ENCODE measurements at regions not wholly inside any gene's neighbourhood (a gene's known extent, or its start where the extent isn't known, plus 50 kb on each side); places are given as distances from the start of the nearest gene placed in this dataset.
A peak's percentile ranks its signal among the peaks of the same experiment; 100 is the strongest.

DNA sequence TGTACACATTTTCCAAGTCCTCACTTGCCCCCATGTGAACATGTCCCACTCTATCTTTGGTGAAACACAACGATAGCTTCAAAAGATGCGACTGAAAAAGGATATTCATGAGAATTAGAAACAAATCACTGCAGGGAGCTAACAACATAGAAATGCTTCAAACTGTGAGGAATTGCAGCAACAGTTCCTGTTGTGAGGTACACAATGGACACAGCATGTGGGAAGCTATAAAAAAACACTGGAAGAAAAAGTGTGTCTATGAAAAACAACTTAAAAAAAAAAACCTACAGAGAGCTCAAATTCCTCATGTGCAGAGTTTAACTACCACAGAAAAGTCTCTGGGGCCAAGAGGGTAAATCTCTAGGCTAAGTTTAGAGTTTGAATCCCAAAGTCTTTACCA is 51.6 kb upstream of the BLTP1 start:
- H3K4me3 Mint-ChIP-seq (ENCODE audit: unreplicated experiment): no peak overlapping the region
- H3K36me3 Mint-ChIP-seq (ENCODE audit: unreplicated experiment): no peaks in the 10 kb centered on the region
- peaks cover 2% of the 10 kb centered on the region for H3K27me3 Mint-ChIP-seq (ENCODE audit: unreplicated experiment)
- no peaks in the 10 kb centered on the region for H3K9me3 Mint-ChIP-seq (ENCODE audit: unreplicated experiment)
- peak overlapping the region; percentile 24 for H3K27ac Mint-ChIP-seq (ENCODE audit: unreplicated experiment)
- TF ChIP-seq, protein P1, sequence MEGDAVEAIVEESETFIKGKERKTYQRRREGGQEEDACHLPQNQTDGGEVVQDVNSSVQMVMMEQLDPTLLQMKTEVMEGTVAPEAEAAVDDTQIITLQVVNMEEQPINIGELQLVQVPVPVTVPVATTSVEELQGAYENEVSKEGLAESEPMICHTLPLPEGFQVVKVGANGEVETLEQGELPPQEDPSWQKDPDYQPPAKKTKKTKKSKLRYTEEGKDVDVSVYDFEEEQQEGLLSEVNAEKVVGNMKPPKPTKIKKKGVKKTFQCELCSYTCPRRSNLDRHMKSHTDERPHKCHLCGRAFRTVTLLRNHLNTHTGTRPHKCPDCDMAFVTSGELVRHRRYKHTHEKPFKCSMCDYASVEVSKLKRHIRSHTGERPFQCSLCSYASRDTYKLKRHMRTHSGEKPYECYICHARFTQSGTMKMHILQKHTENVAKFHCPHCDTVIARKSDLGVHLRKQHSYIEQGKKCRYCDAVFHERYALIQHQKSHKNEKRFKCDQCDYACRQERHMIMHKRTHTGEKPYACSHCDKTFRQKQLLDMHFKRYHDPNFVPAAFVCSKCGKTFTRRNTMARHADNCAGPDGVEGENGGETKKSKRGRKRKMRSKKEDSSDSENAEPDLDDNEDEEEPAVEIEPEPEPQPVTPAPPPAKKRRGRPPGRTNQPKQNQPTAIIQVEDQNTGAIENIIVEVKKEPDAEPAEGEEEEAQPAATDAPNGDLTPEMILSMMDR (IDR thresholded peaks at IDR 0.05): no peak
- peaks cover 16% of the 10 kb centered on the region for H3K4me1 Mint-ChIP-seq (ENCODE audit: unreplicated experiment)
- DNase-seq (ENCODE audit: extremely low spot score, unreplicated experiment): no peak

DNA sequence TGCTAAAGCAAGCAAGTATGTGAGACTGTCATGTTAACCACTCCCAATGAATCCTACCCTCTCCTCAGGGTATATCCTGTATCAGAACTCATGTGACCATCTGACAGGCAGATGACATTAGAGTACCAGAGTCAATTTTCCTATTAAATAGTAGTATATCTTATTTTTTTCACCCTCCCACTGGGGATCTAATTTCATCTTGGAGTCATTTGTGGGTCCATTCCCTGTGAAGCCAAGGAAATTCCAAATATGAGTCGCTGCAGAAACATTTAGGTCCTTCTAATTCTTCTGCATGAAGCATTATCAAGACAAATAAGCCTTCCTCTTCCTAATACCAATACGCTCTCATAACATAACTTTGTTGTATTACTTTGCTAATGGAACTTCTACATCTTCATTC is 52.2 kb upstream of the BLTP1 start:
- Mint-ChIP-seq H3K36me3 (ENCODE audit: unreplicated experiment) (no peaks in the 10 kb centered on the region), H3K9me3 (ENCODE audit: unreplicated experiment) (no peaks in the 10 kb centered on the region), H3K4me1 (ENCODE audit: unreplicated experiment) (peaks cover 16% of the 10 kb centered on the region), H3K27ac (ENCODE audit: unreplicated experiment) (peak overlapping the region; percentile 24), H3K27me3 (ENCODE audit: unreplicated experiment) (peaks cover 2% of the 10 kb centered on the region), H3K4me3 (ENCODE audit: unreplicated experiment) (no peak overlapping the region)
- TF ChIP-seq, protein P1 (IDR thresholded peaks at IDR 0.05): no peak
- no peak for DNase-seq (ENCODE audit: extremely low spot score, unreplicated experiment)

DNA sequence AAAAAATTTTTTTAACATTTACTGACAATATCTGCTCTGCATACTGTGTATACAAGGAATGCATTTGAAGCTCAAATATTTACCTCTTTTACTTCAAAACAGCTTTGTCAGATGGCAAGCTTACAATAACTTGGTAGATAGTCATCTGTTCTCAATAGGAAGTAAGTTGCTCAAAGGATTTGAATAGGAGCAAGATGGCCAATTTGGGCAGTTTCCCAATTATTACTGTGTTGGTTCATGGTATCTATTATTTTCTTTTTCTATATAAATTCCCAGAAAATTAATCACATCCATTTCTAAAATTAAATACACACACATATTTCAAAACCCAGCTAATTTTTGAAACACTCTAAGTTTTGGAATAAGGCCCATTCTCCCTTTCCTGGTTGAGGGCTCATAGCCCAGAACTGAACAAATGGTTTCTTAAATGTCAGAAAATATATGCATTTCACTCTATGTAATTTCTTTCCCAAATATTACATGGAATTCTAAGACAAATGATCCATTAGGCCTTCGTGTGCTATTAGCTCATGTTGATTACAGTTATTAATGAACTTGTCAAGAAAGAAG is 60.2 kb upstream of the BLTP1 start:
- H3K9me3 Mint-ChIP-seq (ENCODE audit: unreplicated experiment): no peaks in the 10 kb centered on the region
- peaks cover under 1% of the 10 kb centered on the region for H3K4me1 Mint-ChIP-seq (ENCODE audit: unreplicated experiment)
- TF ChIP-seq, protein P1 (IDR thresholded peaks at IDR 0.05): no peak
- peaks cover 5% of the 10 kb centered on the region for H3K27me3 Mint-ChIP-seq (ENCODE audit: unreplicated experiment)
- no peak overlapping the region for H3K4me3 Mint-ChIP-seq (ENCODE audit: unreplicated experiment)
- H3K36me3 Mint-ChIP-seq (ENCODE audit: unreplicated experiment): no peaks in the 10 kb centered on the region
- no peak for DNase-seq (ENCODE audit: extremely low spot score, unreplicated experiment)
- H3K27ac Mint-ChIP-seq (ENCODE audit: unreplicated experiment): no peak overlapping the region

DNA sequence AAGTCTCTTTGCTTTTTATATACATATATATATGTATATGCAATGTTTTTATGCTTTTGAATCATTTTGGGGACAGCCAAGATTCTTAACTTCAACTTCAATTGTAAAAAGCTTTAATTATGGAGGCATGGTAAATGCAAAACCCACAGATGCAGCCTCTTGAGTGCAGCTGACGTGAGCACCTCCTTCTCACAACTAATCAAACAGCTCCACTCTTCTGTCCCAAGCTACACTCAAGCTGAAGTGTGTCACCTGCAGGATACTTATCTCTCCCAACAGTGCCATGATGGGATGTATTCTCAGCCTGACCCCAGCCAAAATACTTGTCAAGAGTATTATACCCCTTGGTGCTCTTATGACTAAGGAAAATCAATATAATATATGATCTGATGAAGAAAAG is 60.7 kb upstream of the BLTP1 start:
- Mint-ChIP-seq H3K4me3 (ENCODE audit: unreplicated experiment) (no peak overlapping the region), H3K9me3 (ENCODE audit: unreplicated experiment) (no peaks in the 10 kb centered on the region), H3K27ac (ENCODE audit: unreplicated experiment) (no peak overlapping the region), H3K4me1 (ENCODE audit: unreplicated experiment) (peaks cover 5% of the 10 kb centered on the region), H3K36me3 (ENCODE audit: unreplicated experiment) (no peaks in the 10 kb centered on the region), H3K27me3 (ENCODE audit: unreplicated experiment) (peaks cover 9% of the 10 kb centered on the region)
- no peak for DNase-seq (ENCODE audit: extremely low spot score, unreplicated experiment)
- TF ChIP-seq, protein P1 (IDR thresholded peaks at IDR 0.05): no peak

DNA sequence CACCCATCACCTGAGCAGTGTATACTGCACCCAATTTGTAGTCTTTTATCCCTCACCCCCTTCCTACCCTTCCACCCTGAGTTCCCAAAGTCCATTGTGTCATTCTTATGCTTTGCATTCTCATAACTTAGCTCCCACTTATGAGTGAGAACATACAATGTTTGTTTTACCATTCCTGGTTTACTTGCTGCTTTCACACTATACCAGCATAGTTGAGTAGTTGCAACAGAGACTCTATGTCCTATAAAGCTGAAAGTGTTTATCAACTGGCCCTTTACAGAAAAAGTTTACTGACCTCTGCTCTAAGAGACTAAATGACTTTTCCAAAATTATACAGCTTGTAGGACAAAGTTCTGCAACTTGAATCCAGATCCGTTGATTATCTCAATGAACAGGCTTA is 61.1 kb upstream of the BLTP1 start:
- TF ChIP-seq, protein P1 (IDR thresholded peaks at IDR 0.05): no peak
- H3K36me3 Mint-ChIP-seq (ENCODE audit: unreplicated experiment): no peaks in the 10 kb centered on the region
- H3K9me3 Mint-ChIP-seq (ENCODE audit: unreplicated experiment): no peaks in the 10 kb centered on the region
- H3K27me3 Mint-ChIP-seq (ENCODE audit: unreplicated experiment): peaks cover 9% of the 10 kb centered on the region
- no peak for DNase-seq (ENCODE audit: extremely low spot score, unreplicated experiment)
- no peak overlapping the region for H3K27ac Mint-ChIP-seq (ENCODE audit: unreplicated experiment)
- peaks cover 5% of the 10 kb centered on the region for H3K4me1 Mint-ChIP-seq (ENCODE audit: unreplicated experiment)
- no peak overlapping the region for H3K4me3 Mint-ChIP-seq (ENCODE audit: unreplicated experiment)

All from osteocyte (in vitro differentiated cells).